Endodermal cell (in vitro differentiated cells): ENCODE measurements at regions not wholly inside any gene's neighbourhood (a gene's known extent, or its start where the extent isn't known, plus 50 kb on each side); places are given as distances from the start of the nearest gene placed in this dataset.

Experiments
- DNase-seq: peaks from one replicate; pipeline ENCODE4 v3.0.0-alpha.2; 2017
- H3K27ac ChIP-seq: 2 replicates; pipeline ENCODE4 v1.5.1; 2013; ENCODE audit warnings: mild to moderate bottlenecking, low read depth, low read length, moderate library complexity
- H3K27me3 ChIP-seq: 2 replicates; pipeline ENCODE4 v1.6.1; 2013; ENCODE audit warnings: mild to moderate bottlenecking, low read length, moderate library complexity; ENCODE audit not compliant: insufficient read depth, control insufficient read depth, poor library complexity, severe bottlenecking
- H3K36me3 ChIP-seq: 2 replicates; pipeline ENCODE4 v1.7.0; 2013; ENCODE audit warnings: mild to moderate bottlenecking, low read length, moderate library complexity; ENCODE audit not compliant: control insufficient read depth, insufficient read depth
- H3K4me1 ChIP-seq: one replicate; pipeline ENCODE4 v1.7.0; 2013; ENCODE audit warnings: low read length; ENCODE audit not compliant: control insufficient read depth, insufficient read depth
- H3K4me3 ChIP-seq: 2 replicates; pipeline ENCODE4 v1.5.1; 2013; ENCODE audit warnings: mild to moderate bottlenecking, low read length, moderate library complexity
- H3K9ac ChIP-seq: 2 replicates; pipeline ENCODE4 v1.6.1; 2013; ENCODE audit warnings: mild to moderate bottlenecking, low read length, moderate library complexity; ENCODE audit not compliant: poor library complexity, severe bottlenecking; ENCODE audit errors: extremely low read depth
- H3K9me3 ChIP-seq: 2 replicates; pipeline ENCODE4 v1.6.1; 2013; ENCODE audit warnings: mild to moderate bottlenecking, low read length, moderate library complexity; ENCODE audit not compliant: control insufficient read depth
- H3K27ac Mint-ChIP-seq: 2 replicates; pipeline ENCODE4 v1.8.0; 2020; ENCODE audit warnings: mixed read lengths
- H3K27me3 Mint-ChIP-seq: 2 replicates; pipeline ENCODE4 v1.8.0; 2021; ENCODE audit warnings: mild to moderate bottlenecking, mixed read lengths; ENCODE audit not compliant: insufficient read depth
- H3K36me3 Mint-ChIP-seq: 2 replicates; pipeline ENCODE4 v1.8.0; 2020; ENCODE audit warnings: low read depth, mixed read lengths
- H3K4me1 Mint-ChIP-seq: 2 replicates; pipeline ENCODE4 v1.8.0; 2020; ENCODE audit warnings: mixed read lengths
- H3K4me3 Mint-ChIP-seq: 2 replicates; pipeline ENCODE4 v1.8.0; 2020; ENCODE audit warnings: mild to moderate bottlenecking, moderate library complexity, mixed read lengths
- H3K9me3 Mint-ChIP-seq: 2 replicates; pipeline ENCODE4 v1.8.0; 2020; ENCODE audit warnings: mild to moderate bottlenecking, mixed read lengths
- CTCF ChIP-seq: fragments of 200-600 bp; sonication (generic); conservative IDR thresholded peaks from 2 replicates; pipeline ENCODE4 v1.5.0; 2021; ENCODE audit warnings: antibody characterized with exemption, mild to moderate bottlenecking
- WGBS, 2 experiments: methylation state at CpG; one replicate each; pipeline versions ENCODE4 v1.1.5 to v1.1.7; 2013; ENCODE audit warnings: missing lambda C conversion rate in 2 of 2, mixed read lengths in 1 of 2; ENCODE audit not compliant: insufficient coverage in 1 of 2, insufficient read length in 1 of 2; 5-methylcytosine and 5-hydroxymethylcytosine counted together

- Histone ChIP-seq H3K27ac (no peak overlapping the region), H3K36me3 (no peaks in the 10 kb centered on the region), H3K27me3 (peaks cover 51% of the 10 kb centered on the region), H3K4me1 (peaks cover 7% of the 10 kb centered on the region), H3K9ac (no peak overlapping the region), H3K9me3 (no peaks in the 10 kb centered on the region), H3K4me3 (no peak overlapping the region)
- no peak for DNase-seq
- Mint-ChIP-seq H3K9me3 (no peaks in the 10 kb centered on the region), H3K27me3 (peaks cover 41% of the 10 kb centered on the region), H3K36me3 (no peaks in the 10 kb centered on the region), H3K4me3 (no peak overlapping the region), H3K4me1 (peaks cover 20% of the 10 kb centered on the region), H3K27ac (no peak overlapping the region)
- WGBS, 2 experiments: 73% methylated on average over 1 of the region's 1 CpG; no CpG with 5 or more reads in 1 of the 2 experiments
- TF ChIP-seq CTCF: no peak
Measured at GRCh38 chr3:69490235-69490634, 104.3 kb upstream of the FRMD4B start.

- Histone ChIP-seq H3K27ac (no peak overlapping the region), H3K9ac (no peak overlapping the region), H3K27me3 (peaks cover 30% of the 10 kb centered on the region), H3K4me3 (no peak overlapping the region), H3K9me3 (no peaks in the 10 kb centered on the region), H3K36me3 (no peaks in the 10 kb centered on the region), H3K4me1 (peaks cover 7% of the 10 kb centered on the region)
- H3K27ac Mint-ChIP-seq: no peak overlapping the region
- no peaks in the 10 kb centered on the region for H3K36me3 Mint-ChIP-seq
- no peak for TF ChIP-seq CTCF
- H3K4me3 Mint-ChIP-seq: no peak overlapping the region
- peaks cover 28% of the 10 kb centered on the region for H3K27me3 Mint-ChIP-seq
- no peak for DNase-seq
- H3K9me3 Mint-ChIP-seq: no peaks in the 10 kb centered on the region
- H3K4me1 Mint-ChIP-seq: peaks cover 20% of the 10 kb centered on the region
Measured at GRCh38 chr3:69488026-69488425, 102.1 kb upstream of the FRMD4B start.

GRCh38 chr3:69485489-69485888 is 99.6 kb upstream of the FRMD4B start:
- no peak overlapping the region for H3K27ac Mint-ChIP-seq
- no peak overlapping the region for H3K4me3 Mint-ChIP-seq

More at GRCh38 chr3:69485489-69485888, 99.6 kb upstream of the FRMD4B start:
- Mint-ChIP-seq H3K27me3 (peaks cover 19% of the 10 kb centered on the region), H3K4me1 (peaks cover 8% of the 10 kb centered on the region), H3K9me3 (peaks cover 10% of the 10 kb centered on the region), H3K36me3 (no peaks in the 10 kb centered on the region)
- TF ChIP-seq CTCF: no peak
- Histone ChIP-seq H3K9me3 (peaks cover 5% of the 10 kb centered on the region), H3K4me3 (no peak overlapping the region), H3K9ac (no peak overlapping the region), H3K4me1 (peaks cover 1% of the 10 kb centered on the region), H3K36me3 (no peaks in the 10 kb centered on the region), H3K27me3 (peaks cover 12% of the 10 kb centered on the region), H3K27ac (no peak overlapping the region)
- 98% methylated on average over 4 of the region's 4 CpGs; no CpG with 5 or more reads in 1 of the 2 experiments for WGBS, 2 experiments
- no peak for DNase-seq
